NT2/D1 (cell line): ENCODE measurements at regions not wholly inside any gene's neighbourhood (a gene's known extent, or its start where the extent isn't known, plus 50 kb on each side); places are given as distances from the start of the nearest gene placed in this dataset.

Source experiments
- DNase-seq: peaks from one replicate; pipeline ENCODE4 v3.0.0-alpha.2; 2011; ENCODE audit warnings: low read depth, low spot score
- H3K27me3 ChIP-seq: 2 replicates; pipeline ENCODE4 v1.6.0; 2011; ENCODE audit warnings: mild to moderate bottlenecking; ENCODE audit not compliant: insufficient read length, insufficient read depth
- H3K36me3 ChIP-seq: 2 replicates; pipeline ENCODE4 v1.6.1; 2011; ENCODE audit warnings: mild to moderate bottlenecking, low read length, mixed read lengths; ENCODE audit not compliant: insufficient read depth, insufficient read length
- H3K4me1 ChIP-seq: 2 replicates; pipeline ENCODE4 v1.5.1; 2011; ENCODE audit not compliant: insufficient read depth, insufficient read length
- H3K4me3 ChIP-seq: 2 replicates; pipeline ENCODE4 v1.5.1; 2011; ENCODE audit warnings: low read depth; ENCODE audit not compliant: insufficient read length
- H3K9ac ChIP-seq: 2 replicates; pipeline ENCODE4 v1.6.0; 2011; ENCODE audit warnings: low read depth; ENCODE audit not compliant: insufficient read length
- H3K9me3 ChIP-seq: 2 replicates; pipeline ENCODE4 v1.5.1; 2011; ENCODE audit warnings: mild to moderate bottlenecking, low read length; ENCODE audit not compliant: insufficient read depth
- SUZ12 ChIP-seq: IDR thresholded peaks from 2 replicates; pipeline ENCODE4 v1.6.1; 2011; ENCODE audit not compliant: insufficient read length, insufficient read depth; ENCODE audit errors: extremely low read depth
- YY1 ChIP-seq: IDR thresholded peaks from 2 replicates; pipeline ENCODE4 v1.6.1; 2011; ENCODE audit not compliant: insufficient read length, insufficient read depth
- ZNF274 ChIP-seq: IDR thresholded peaks from 2 replicates; pipeline ENCODE4 v1.6.1; 2011; ENCODE audit warnings: mild to moderate bottlenecking, low read depth, low read length

DNA sequence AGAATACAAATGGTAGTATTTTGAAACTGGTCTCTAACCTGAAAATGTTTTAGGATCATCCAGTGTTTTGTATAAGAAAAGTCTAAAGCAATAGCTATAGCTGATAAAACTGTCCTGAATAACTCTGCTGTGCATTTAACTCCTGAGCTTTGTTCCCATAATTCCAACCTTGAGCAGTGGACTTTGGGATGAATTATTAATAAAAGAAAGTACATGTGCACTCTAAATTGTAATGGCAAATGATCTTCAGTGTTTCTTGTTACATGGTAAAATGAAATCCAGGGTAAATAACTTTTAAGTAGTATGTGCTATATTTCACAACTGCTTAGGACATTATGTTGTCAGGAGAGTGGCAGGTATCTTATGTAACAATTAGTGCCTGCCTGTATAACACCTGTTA, 345.6 kb downstream of the SLC16A7 start:
- Histone ChIP-seq H3K4me1 (no peaks in the 10 kb centered on the region), H3K4me3 (no peak overlapping the region), H3K27me3 (no peaks in the 10 kb centered on the region), H3K36me3 (no peaks in the 10 kb centered on the region), H3K9ac (no peak overlapping the region), H3K9me3 (no peaks in the 10 kb centered on the region)
- TF ChIP-seq ZNF274: no peak
- no peak for TF ChIP-seq YY1
- no peak for TF ChIP-seq SUZ12
- DNase-seq: no peak

DNA sequence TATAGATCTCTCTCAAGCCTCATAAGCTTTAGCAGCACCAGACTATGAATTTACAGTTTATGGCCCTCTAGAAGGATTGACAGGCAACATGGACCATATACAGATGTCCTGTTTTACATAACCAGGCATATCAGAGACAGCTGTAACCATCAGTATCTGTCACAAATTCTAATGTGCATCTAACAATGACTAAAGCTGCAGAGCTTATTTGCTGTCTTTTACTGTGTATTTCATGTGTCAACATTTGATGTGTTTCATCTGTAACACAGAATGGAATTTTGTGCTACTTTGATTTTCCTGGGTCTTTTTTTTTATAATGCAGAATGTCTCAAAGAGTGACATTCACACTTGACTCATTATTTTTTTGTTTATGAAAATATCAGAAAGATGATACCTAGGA, 348.3 kb downstream of the SLC16A7 start:
- Histone ChIP-seq H3K4me1 (no peaks in the 10 kb centered on the region), H3K27me3 (no peaks in the 10 kb centered on the region), H3K9ac (no peak overlapping the region), H3K36me3 (no peaks in the 10 kb centered on the region), H3K4me3 (no peak overlapping the region), H3K9me3 (no peaks in the 10 kb centered on the region)
- no peak for DNase-seq
- TF ChIP-seq YY1 (no peak), ZNF274 (no peak), SUZ12 (no peak)

DNA sequence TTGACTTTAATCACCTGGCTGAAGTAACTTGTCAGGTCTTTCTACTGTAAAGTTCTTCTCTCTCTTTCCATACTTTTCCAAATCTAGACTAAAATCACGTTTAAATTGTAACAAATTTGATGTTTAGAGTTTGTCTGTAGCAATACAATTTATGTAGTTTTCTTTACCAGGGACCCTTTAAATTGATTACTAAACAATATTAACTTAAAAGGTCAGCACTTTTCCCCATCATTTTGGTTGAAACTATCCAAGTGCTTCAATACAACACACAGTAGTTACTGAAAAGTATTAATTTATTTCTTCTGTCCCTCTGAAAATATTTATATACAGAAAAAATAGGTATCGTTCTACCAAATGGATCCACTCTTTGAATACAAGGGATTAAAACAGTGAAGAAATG, 350.8 kb downstream of the SLC16A7 start:
- TF ChIP-seq SUZ12 (no peak), ZNF274 (no peak), YY1 (no peak)
- Histone ChIP-seq H3K4me1 (no peaks in the 10 kb centered on the region), H3K27me3 (no peaks in the 10 kb centered on the region), H3K9ac (no peak overlapping the region), H3K36me3 (no peaks in the 10 kb centered on the region), H3K4me3 (no peak overlapping the region), H3K9me3 (no peaks in the 10 kb centered on the region)
- DNase-seq: no peak

DNA sequence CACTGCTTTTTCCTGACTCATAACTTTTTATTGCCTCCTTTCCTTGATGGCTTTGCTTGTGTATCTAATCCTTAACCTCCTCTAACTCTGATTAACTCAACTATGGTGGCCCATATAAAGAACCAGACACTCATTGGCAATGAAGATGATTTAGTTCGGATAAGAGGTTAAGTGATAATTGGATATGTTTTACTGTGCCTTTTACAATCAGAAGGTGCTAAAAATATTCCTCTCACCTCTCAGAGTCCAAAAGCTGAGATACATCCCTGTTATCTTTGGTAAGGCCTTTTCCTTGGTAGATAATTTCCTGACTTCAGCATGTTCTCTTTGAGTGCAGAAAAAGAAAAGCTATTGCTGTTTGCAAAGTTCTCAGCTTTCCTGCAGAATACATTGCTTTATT, 367.7 kb downstream of the SLC16A7 start:
- TF ChIP-seq SUZ12: no peak
- no peak for TF ChIP-seq ZNF274
- TF ChIP-seq YY1: no peak
- no peaks in the 10 kb centered on the region for H3K36me3 ChIP-seq
- H3K4me3 ChIP-seq: no peak overlapping the region
- no peaks in the 10 kb centered on the region for H3K9me3 ChIP-seq
- no peaks in the 10 kb centered on the region for H3K4me1 ChIP-seq
- H3K27me3 ChIP-seq: no peaks in the 10 kb centered on the region
- no peak overlapping the region for H3K9ac ChIP-seq
- no peak for DNase-seq

DNA sequence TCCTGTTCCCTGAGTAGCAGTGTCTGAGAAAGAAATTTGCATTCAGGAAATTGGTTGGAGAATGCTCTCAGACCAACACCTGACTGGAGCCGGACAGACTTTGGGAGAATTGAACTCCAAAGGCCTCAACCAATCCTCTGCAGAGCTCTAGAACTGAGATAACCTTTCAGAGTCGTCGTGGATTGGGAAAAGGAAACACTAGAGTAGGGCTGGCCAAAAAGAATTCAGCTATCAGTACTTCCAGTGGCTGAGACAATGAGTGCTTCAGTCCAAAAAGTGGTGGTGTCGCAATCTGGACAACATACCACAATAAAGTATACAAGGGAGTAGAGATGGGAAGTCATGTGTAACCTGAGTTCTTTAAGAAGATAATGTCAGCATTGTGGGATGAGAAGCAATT, 377.1 kb downstream of the SLC16A7 start:
- Histone ChIP-seq H3K36me3 (no peaks in the 10 kb centered on the region), H3K9ac (no peak overlapping the region), H3K4me1 (no peaks in the 10 kb centered on the region), H3K27me3 (no peaks in the 10 kb centered on the region), H3K4me3 (no peak overlapping the region), H3K9me3 (no peaks in the 10 kb centered on the region)
- DNase-seq: no peak
- no peak for TF ChIP-seq SUZ12
- TF ChIP-seq YY1: no peak
- TF ChIP-seq ZNF274: no peak

DNA sequence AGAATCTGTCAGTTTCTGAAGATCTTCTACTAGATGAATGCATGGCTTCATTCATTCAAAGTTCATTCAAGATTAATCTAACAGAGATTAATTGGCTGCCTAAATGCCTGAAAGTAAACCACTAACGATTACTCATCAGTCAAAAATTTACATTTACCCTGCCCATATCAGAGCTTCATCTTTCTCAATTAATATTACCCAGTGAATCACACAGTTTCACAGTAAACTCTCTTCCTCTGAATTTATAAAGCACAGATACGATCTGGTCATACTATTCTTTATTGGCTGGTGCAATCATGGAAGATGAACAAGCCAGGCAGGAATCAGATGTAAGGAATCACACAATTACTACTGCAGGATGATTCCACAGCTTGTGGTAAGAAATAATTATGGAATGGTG, 377.7 kb downstream of the SLC16A7 start:
- Histone ChIP-seq H3K9ac (no peak overlapping the region), H3K4me1 (no peaks in the 10 kb centered on the region), H3K4me3 (no peak overlapping the region), H3K27me3 (no peaks in the 10 kb centered on the region), H3K36me3 (no peaks in the 10 kb centered on the region), H3K9me3 (no peaks in the 10 kb centered on the region)
- no peak for TF ChIP-seq YY1
- no peak for TF ChIP-seq ZNF274
- no peak for TF ChIP-seq SUZ12
- DNase-seq: no peak

DNA sequence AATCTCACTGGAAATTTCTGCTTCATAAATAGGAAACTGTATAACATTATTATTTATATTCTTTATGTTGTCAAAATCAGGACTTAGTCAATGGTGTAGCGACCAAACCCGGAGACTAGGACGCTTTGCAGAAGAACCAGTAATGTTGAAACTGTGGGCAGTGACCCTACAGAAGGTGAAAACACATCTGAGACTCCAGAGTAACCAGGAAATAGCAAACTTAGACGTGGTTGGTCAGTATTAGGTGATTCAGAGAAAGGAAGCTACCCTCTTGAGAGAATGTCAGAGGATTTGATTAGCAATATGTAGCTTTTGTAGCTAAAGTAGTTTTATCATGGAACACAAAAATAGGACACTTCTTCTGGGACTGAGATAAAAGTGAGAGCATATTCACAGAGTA, 381.9 kb downstream of the SLC16A7 start:
- H3K36me3 ChIP-seq: no peaks in the 10 kb centered on the region
- H3K9ac ChIP-seq: no peak overlapping the region
- H3K27me3 ChIP-seq: no peaks in the 10 kb centered on the region
- no peak for DNase-seq
- no peaks in the 10 kb centered on the region for H3K4me1 ChIP-seq
- TF ChIP-seq SUZ12 (no peak), ZNF274 (no peak), YY1 (no peak)
- no peak overlapping the region for H3K4me3 ChIP-seq
- no peaks in the 10 kb centered on the region for H3K9me3 ChIP-seq

DNA sequence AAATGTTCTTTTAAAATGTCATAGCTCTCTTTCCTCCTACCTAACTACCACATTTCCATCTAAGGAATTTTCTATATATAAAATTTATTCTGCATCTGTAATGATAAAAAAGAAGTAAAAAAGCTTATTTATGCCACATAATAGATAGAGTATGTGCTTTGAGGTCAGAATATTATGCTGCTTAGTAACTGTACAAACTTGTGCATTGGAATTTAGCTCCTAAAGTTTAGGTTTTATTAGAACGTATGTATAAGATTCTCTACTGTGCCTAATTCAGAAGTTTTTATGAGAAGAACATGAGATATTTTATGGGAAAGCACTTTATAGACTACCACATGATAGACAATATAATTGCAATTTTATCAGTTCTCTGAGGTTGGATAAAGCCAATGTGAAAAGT, 384.6 kb downstream of the SLC16A7 start:
- H3K4me3 ChIP-seq: no peak overlapping the region
- H3K36me3 ChIP-seq: no peaks in the 10 kb centered on the region
- no peaks in the 10 kb centered on the region for H3K27me3 ChIP-seq
- TF ChIP-seq SUZ12: no peak
- no peak for TF ChIP-seq ZNF274
- TF ChIP-seq YY1: no peak
- H3K4me1 ChIP-seq: no peaks in the 10 kb centered on the region
- DNase-seq: no peak
- H3K9me3 ChIP-seq: no peaks in the 10 kb centered on the region
- H3K9ac ChIP-seq: no peak overlapping the region
